Kidney capillary endothelial cell (primary cell): ENCODE measurements at regions not wholly inside any gene's neighbourhood (a gene's known extent, or its start where the extent isn't known, plus 50 kb on each side); places are given as distances from the start of the nearest gene placed in this dataset.

Experiments
- DNase-seq: peaks from one replicate; pipeline ENCODE4 v3.0.0-alpha.2; 2018; ENCODE audit warnings: low spot score

GRCh38 chr21:35223480-35224156, 174.5 kb upstream of the RUNX1 start:
- DNase-seq = no peak

- DNase-seq = no peak
Measured at GRCh38 chr21:35222541-35222941, 173.4 kb upstream of the RUNX1 start.

DNA sequence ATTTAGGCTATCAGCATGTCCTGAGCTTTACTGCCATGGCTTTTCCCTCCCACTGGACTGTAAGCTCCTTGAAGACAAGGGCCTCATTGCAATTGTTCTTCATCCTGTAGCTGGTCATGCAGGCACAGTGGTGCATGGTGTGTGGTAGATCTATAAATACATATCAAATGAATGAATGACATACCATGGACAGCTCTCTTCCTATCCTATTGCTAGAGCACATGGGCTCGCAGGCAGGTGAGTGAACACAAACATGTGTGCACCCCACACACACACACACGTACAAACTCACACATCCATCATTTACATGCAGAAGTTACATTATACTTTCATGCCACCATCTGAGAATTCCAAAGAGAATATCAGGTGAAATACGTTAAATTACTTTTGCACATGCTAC, 172.9 kb upstream of the RUNX1 start:
- DNase-seq = no peak

GRCh38 chr21:35220301-35220700, 171.2 kb upstream of the RUNX1 start:
- no peak for DNase-seq

GRCh38 chr21:35219719-35220118, 170.6 kb upstream of the RUNX1 start:
- DNase-seq = no peak

DNA sequence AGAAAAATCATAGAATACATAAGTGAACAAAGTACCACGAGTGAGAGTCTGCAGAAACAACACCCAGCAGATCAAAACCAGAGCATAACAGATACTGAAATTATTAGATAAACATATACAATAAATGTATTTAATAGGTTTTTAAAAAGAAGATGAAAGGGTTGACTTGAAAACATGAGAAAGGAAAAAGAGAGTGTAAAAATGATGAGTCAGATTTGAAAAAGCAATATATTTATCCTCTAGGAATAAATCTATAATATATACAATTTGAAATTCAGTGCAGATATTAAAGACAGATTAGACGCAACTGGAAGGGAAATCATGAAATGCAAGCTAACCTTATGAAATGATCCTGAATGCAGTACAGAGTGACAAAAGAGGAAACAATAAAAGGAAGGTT, 170.2 kb upstream of the RUNX1 start:
- DNase-seq = no peak

- no peak for DNase-seq
Measured at GRCh38 chr21:35217504-35218060, 168.5 kb upstream of the RUNX1 start.

DNA sequence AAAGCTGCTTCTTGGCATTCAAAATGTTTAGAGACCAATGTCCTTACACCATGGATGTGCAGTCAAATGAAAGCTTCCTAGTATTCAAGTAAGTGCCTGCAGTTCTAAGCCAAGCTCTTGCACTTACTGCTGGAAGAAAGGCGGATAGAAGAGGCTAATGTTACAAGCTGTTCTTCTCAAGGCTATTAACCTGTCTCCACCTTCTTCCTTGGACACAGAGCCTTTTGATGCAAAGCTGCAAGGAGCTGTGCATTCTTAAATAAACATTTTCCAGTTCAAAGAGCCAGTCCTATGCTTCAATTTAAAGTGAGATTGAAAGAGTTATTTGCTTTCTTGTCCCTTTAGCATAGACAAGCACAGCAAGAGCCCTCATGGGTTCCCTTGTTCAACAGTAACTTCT, 167.9 kb upstream of the RUNX1 start:
- DNase-seq = no peak

DNA sequence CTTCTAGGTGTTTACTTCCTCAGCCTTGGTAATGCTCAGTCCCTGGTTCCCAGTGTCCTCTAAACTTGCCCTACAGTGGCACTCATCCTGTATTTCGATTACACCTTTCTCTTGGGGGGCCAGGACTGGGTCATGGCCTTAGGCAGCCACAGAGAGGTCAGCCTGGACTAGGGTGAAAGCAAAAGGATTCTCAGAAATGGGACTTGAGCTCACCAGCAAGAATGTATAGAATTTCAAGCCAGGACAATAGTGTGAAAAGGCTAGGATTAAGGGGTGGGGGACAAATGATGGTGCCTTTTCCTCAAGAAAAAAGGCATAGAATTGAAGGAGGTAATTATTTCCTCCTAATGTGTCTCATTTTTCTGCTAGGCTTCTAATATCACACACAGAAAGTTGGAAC, 166.8 kb upstream of the RUNX1 start:
- no peak for DNase-seq

GRCh38 chr21:35212393-35213127, 163.5 kb upstream of the RUNX1 start:
- DNase-seq = no peak

DNA sequence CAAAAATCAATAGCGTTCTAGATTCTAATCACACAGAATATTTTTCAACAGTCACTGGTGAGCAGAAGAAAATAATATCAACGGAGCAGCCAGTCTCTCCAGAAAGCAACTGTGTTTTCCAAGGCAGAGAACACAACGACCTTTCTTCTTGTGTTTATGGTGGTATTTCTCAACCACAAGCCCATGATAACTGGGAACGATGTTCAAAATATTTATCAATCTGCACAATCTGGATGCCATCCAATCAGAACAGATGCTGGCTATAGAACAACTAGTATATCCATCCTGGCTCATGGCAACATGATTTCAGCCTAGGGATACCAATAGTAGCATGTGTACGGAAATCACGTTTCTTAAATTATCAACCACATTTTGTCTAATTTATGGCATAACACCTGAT, 162.7 kb upstream of the RUNX1 start:
- DNase-seq = no peak

- no peak for DNase-seq
Measured at GRCh38 chr21:35210093-35210492, 161.0 kb upstream of the RUNX1 start.

GRCh38 chr21:35208810-35209517, 159.9 kb upstream of the RUNX1 start:
- no peak for DNase-seq

DNA sequence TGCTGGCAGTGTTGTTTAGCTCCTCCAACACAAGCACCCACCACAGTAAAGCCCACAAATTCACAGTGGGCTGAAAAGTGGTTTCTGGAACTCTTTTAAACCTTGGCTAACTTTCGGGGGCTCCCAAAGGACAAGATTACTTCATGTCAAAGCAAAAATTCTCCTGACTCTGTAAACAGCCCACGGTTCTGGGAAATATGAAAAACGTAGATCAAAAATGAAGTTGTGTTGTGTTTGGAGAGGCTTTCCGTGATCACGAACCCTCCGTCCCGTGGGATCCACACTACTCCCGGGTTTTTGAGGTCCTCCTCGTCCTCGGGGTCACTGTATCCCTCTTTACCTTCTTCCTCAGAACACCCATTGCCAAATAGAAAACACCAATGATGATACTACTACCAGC, 159.0 kb upstream of the RUNX1 start:
- no peak for DNase-seq

GRCh38 chr21:35207322-35207721, 158.2 kb upstream of the RUNX1 start:
- no peak for DNase-seq

DNA sequence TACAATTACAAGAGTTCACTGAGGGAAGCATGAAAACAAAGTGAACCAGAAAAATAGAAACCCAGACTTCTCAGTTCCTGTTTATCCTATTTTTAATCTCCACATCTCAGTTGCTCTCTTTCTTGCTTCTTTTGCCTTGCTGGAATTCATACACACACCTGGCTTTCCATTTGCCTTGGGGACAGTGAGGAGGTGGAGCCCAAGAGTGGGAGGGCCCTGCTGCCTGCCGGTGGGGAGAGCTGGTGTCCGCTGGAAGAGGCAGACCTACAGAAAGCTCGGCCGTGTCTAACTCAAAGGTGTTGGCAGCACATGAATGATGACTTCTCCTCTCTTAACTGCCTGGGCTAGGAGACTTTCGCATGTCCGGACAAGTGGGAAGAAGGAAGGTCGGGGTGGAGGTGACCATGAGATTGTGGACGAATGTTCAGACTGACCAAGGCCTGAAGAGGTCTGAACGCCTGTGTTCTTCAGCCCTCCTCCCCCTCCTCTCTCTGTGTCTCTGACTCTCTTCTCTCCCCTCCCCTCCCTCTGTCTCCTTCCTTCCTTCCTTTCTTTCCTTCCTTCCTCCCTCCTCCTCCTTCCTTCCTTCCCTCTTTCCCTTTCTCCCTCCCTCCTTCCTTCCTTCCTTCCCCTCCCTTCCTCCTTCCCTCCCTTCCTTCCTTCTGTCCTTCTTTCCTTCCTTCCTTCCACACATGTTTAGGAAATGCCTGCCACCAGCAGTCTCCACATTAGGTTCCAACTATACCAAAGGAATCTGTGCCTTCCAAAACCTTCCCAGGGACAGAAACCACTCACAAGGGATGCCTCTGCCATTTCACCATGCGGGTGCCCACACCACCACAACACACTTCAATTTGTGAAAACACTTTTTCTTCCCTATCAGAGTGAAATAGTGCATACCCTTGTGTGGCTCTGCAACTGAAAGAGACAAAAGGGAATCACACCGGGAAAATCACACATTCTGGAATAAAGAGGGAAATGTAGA, 157.3 kb upstream of the RUNX1 start:
- DNase-seq = no peak

DNA sequence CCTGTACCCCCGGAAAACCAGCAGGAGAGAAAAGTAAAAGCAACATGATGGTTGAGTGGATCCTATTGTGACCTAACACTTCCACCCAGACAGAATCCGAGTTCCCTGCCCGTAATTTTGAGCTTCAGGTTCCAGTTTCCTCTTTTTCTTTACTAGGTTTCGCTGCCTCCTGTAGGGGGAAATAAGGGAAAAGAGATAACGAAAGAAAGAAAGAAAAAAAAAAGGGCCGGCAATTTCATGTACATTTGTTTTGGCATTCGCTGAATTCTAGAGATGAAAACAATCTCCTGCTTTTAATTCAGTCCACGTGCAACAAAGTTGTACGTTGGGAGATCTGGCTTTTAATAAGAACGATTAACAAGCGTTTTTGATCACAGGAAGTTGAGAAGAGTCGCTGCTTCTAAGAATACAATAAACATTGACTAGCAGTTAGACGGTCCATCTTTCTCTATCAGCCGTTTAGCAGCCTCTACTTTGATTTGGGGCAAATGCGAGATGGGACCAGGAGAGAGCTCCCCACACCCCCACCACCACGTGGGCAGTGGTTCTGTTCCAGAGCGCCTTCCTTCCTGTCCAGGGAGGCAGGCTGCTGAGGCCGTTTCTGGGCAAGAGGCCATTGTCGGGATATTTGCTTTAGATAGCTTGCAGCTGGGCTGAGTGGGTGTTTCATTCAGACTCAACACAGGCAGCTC, 155.9 kb upstream of the RUNX1 start:
- DNase-seq = no peak

GRCh38 chr21:35204125-35204524, 155.0 kb upstream of the RUNX1 start:
- DNase-seq = no peak

- no peak for DNase-seq
Measured at GRCh38 chr21:35203093-35203977, 154.2 kb upstream of the RUNX1 start.

DNA sequence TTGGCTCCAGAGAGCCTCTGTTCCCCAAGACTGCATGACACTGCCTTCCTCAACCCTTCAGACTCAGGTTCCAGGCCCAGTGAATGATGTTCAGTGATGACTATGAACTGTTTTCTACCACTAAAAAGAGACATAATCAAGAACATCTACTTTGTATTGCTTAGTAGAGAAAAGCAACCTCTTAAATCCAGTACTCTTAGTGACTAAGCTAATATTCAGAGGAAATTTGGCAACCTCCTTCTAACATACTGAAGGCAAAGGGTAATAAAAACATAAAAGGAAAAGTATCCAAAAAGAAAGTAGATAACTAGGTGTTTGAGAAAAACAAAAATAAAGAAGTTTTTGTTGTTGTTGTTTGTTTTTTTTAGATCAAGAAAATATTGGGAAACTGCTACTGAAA, 153.3 kb upstream of the RUNX1 start:
- DNase-seq = no peak
